ENCODE measurements at regions not wholly inside any gene's neighbourhood (a gene's known extent, or its start where the extent isn't known, plus 50 kb on each side); places are given as distances from the start of the nearest gene placed in this dataset.
"Not testable (repeated sequence)": the region's sequence is repeated elsewhere in the genome, so short reads cannot be mapped to it uniquely, and the experiment has no call there.

GRCh38 chr1:98129491-98129890 is 208.7 kb upstream of the DPYD start:
- no peak for DNase-seq (ENCODE audit: low spot score)

GRCh38 chr1:98126740-98127139 is 205.9 kb upstream of the DPYD start:
- DNase-seq (ENCODE audit: low spot score): no peak

- no peak for DNase-seq (ENCODE audit: low spot score)
These were observed 200.8 kb upstream of the DPYD start for GRCh38 chr1:98121646-98122045.

- no peak for DNase-seq (ENCODE audit: low spot score)
These were observed 199.0 kb upstream of the DPYD start for GRCh38 chr1:98119796-98120195.

GRCh38 chr1:98113811-98114210 is 193.0 kb upstream of the DPYD start:
- DNase-seq (ENCODE audit: low spot score): no peak

- DNase-seq (ENCODE audit: low spot score): no peak
These were observed 191.8 kb upstream of the DPYD start for GRCh38 chr1:98112626-98113025.

GRCh38 chr1:98110674-98111073 is 189.8 kb upstream of the DPYD start:
- no peak for DNase-seq (ENCODE audit: low spot score)

- not testable (repeated sequence) for DNase-seq (ENCODE audit: low spot score)
These were observed 187.5 kb upstream of the DPYD start for GRCh38 chr1:98108378-98108777.

GRCh38 chr1:98107256-98107655 is 186.4 kb upstream of the DPYD start:
- no peak for DNase-seq (ENCODE audit: low spot score)

- no peak for DNase-seq (ENCODE audit: low spot score)
These were observed 183.5 kb upstream of the DPYD start for GRCh38 chr1:98104289-98104688.

GRCh38 chr1:98103617-98104285 is 182.9 kb upstream of the DPYD start:
- no peak for DNase-seq (ENCODE audit: low spot score)

- DNase-seq (ENCODE audit: low spot score): no peak
These were observed 181.7 kb upstream of the DPYD start for GRCh38 chr1:98102345-98103030.

GRCh38 chr1:98101364-98101763 is 180.5 kb upstream of the DPYD start:
- DNase-seq (ENCODE audit: low spot score): no peak

GRCh38 chr1:98099501-98099900 is 178.7 kb upstream of the DPYD start:
- DNase-seq (ENCODE audit: low spot score): no peak

GRCh38 chr1:98098473-98098872 is 177.6 kb upstream of the DPYD start:
- DNase-seq (ENCODE audit: low spot score): no peak

GRCh38 chr1:98090351-98090750 is 169.5 kb upstream of the DPYD start:
- no peak for DNase-seq (ENCODE audit: low spot score)

GRCh38 chr1:98088381-98088780 is 167.5 kb upstream of the DPYD start:
- no peak for DNase-seq (ENCODE audit: low spot score)

GRCh38 chr1:98086796-98087441 is 166.1 kb upstream of the DPYD start:
- no peak for DNase-seq (ENCODE audit: low spot score)

GRCh38 chr1:98086156-98086555 is 165.3 kb upstream of the DPYD start:
- no peak for DNase-seq (ENCODE audit: low spot score)

GRCh38 chr1:98084188-98084587 is 163.4 kb upstream of the DPYD start:
- no peak for DNase-seq (ENCODE audit: low spot score)

- no peak for DNase-seq (ENCODE audit: low spot score)
These were observed 161.1 kb upstream of the DPYD start for GRCh38 chr1:98081944-98082343.

- DNase-seq (ENCODE audit: low spot score): no peak
These were observed 157.8 kb upstream of the DPYD start for GRCh38 chr1:98078596-98078995.

- DNase-seq (ENCODE audit: low spot score): no peak
These were observed 156.9 kb upstream of the DPYD start for GRCh38 chr1:98077691-98078090.

Measured in ureter (tissue), 1 donor.